Uterus (tissue), 3 donors: ENCODE measurements at regions not wholly inside any gene's neighbourhood (a gene's known extent, or its start where the extent isn't known, plus 50 kb on each side); places are given as distances from the start of the nearest gene placed in this dataset.

Experiments used
- DNase-seq, 2 donors: peaks; one replicate each; pipeline ENCODE4 v3.0.0-alpha.2; 2019 to 2020
- H3K27ac ChIP-seq, 2 donors: fragments of 200-600 bp; sonication (generic); 1 replicate in 1 of 2; 2 replicates in 1 of 2; pipeline ENCODE4 v1.5.1; 2016 to 2018
- H3K27me3 ChIP-seq, 2 donors: fragments of 200-600 bp; sonication (generic); one replicate each; pipeline ENCODE4 v1.5.1; 2018 to 2019; ENCODE audit warnings: control low read depth in 1 of 2
- H3K36me3 ChIP-seq, 2 donors: fragments of 200-600 bp; sonication (generic); one replicate each; pipeline ENCODE4 v1.5.1; 2019; ENCODE audit warnings: control low read depth in 1 of 2
- H3K4me1 ChIP-seq, 2 donors: fragments of 200-600 bp; sonication (generic); one replicate each; pipeline ENCODE4 v1.5.1; 2018 to 2019; ENCODE audit warnings: control low read depth in 1 of 2
- H3K4me3 ChIP-seq, 2 donors: fragments of 200-600 bp; sonication (generic); 1 replicate in 1 of 2; 2 replicates in 1 of 2; pipeline ENCODE4 v1.5.1; 2018 to 2019; ENCODE audit warnings: mild to moderate bottlenecking in 1 of 2
- H3K9me3 ChIP-seq, 2 donors: fragments of 200-600 bp; sonication (generic); one replicate each; pipeline ENCODE4 v1.5.1; 2019; ENCODE audit warnings: control low read depth in 1 of 2
- CTCF ChIP-seq, 4 experiments: fragments of 200-600 bp in 2 of 4; fragments of 450-650 bp in 2 of 4; sonication (generic) in 2 of 4; IDR thresholded peaks; one replicate each; pipeline ENCODE4 v1.5.1; 2016 to 2019; ENCODE audit warnings: antibody characterized with exemption in 4 of 4, mild to moderate bottlenecking in 2 of 4, moderate library complexity in 1 of 4
- POLR2A ChIP-seq, 2 donors: fragments of 450-650 bp; IDR thresholded peaks; one replicate each; pipeline ENCODE4 v1.6.1; 2016; ENCODE audit warnings: antibody characterized with exemption in 2 of 2, mild to moderate bottlenecking in 1 of 2, moderate library complexity in 1 of 2
- intact Hi-C: fragments of 100-400 bp; cut with DNase I; formaldehyde crosslinking; loops from one replicate; pipeline ENCODE4 v1.15.1; 2023; ENCODE audit warnings: low total_unique reads
- donor health status: DM: yes; HTN: yes; CAD: no.

GRCh38 chr2:228665232-228665631, 483.7 kb upstream of the SPHKAP start:
- TF ChIP-seq CTCF (IDR thresholded peaks at IDR 0.05) (no peak), POLR2A (IDR thresholded peaks at IDR 0.05) (no peak)
- H3K36me3 ChIP-seq: no peaks in the 10 kb centered on the region
- no peaks in the 10 kb centered on the region for H3K9me3 ChIP-seq
- H3K27ac ChIP-seq: no peak overlapping the region
- no peaks in the 10 kb centered on the region for H3K4me1 ChIP-seq
- DNase-seq: no peak
- H3K4me3 ChIP-seq: no peak overlapping the region
- no peaks in the 10 kb centered on the region for H3K27me3 ChIP-seq
- intact Hi-C loops: no loop called here

GRCh38 chr2:228658998-228659397, 477.5 kb upstream of the SPHKAP start:
- Histone ChIP-seq H3K27me3 (no peaks in the 10 kb centered on the region), H3K4me1 (no peaks in the 10 kb centered on the region), H3K9me3 (no peaks in the 10 kb centered on the region), H3K27ac (no peak overlapping the region), H3K4me3 (no peak overlapping the region), H3K36me3 (no peaks in the 10 kb centered on the region)
- intact Hi-C loops: no loop called here
- TF ChIP-seq CTCF (IDR thresholded peaks at IDR 0.05) (no peak), POLR2A (IDR thresholded peaks at IDR 0.05) (no peak)
- DNase-seq: no peak

- Histone ChIP-seq H3K4me3 (no peak overlapping the region), H3K4me1 (no peaks in the 10 kb centered on the region), H3K9me3 (no peaks in the 10 kb centered on the region), H3K27ac (no peak overlapping the region), H3K27me3 (no peaks in the 10 kb centered on the region), H3K36me3 (no peaks in the 10 kb centered on the region)
- intact Hi-C loops: no loop called here
- TF ChIP-seq POLR2A (IDR thresholded peaks at IDR 0.05) (no peak), CTCF (IDR thresholded peaks at IDR 0.05) (peak in 3 of 4 experiments; percentile 12 to 18 (median 15))
- no peak for DNase-seq
Observed at GRCh38 chr2:228657807-228658402, 476.4 kb upstream of the SPHKAP start.

GRCh38 chr2:228655331-228655730, 473.8 kb upstream of the SPHKAP start:
- Histone ChIP-seq H3K36me3 (no peaks in the 10 kb centered on the region), H3K27ac (no peak overlapping the region), H3K9me3 (no peaks in the 10 kb centered on the region), H3K4me1 (no peaks in the 10 kb centered on the region), H3K4me3 (no peak overlapping the region), H3K27me3 (no peaks in the 10 kb centered on the region)
- TF ChIP-seq POLR2A (IDR thresholded peaks at IDR 0.05): no peak
- no peak for TF ChIP-seq CTCF (IDR thresholded peaks at IDR 0.05)
- intact Hi-C loops: no loop called here
- no peak for DNase-seq

- TF ChIP-seq POLR2A (IDR thresholded peaks at IDR 0.05) (no peak), CTCF (IDR thresholded peaks at IDR 0.05) (no peak)
- no peak overlapping the region for H3K27ac ChIP-seq
- no peaks in the 10 kb centered on the region for H3K9me3 ChIP-seq
- DNase-seq: no peak
- H3K36me3 ChIP-seq: no peaks in the 10 kb centered on the region
- no peaks in the 10 kb centered on the region for H3K4me1 ChIP-seq
- no peaks in the 10 kb centered on the region for H3K27me3 ChIP-seq
- intact Hi-C loops: no loop called here
- H3K4me3 ChIP-seq: no peak overlapping the region
Observed at GRCh38 chr2:228654707-228655106, 473.2 kb upstream of the SPHKAP start.
